Bronchial epithelial cell (primary cell): ENCODE measurements at regions not wholly inside any gene's neighbourhood (a gene's known extent, or its start where the extent isn't known, plus 50 kb on each side); places are given as distances from the start of the nearest gene placed in this dataset.

ENCODE experiments used
- DNase-seq: peaks from one replicate; pipeline ENCODE4 v3.0.0-alpha.2; 2010; ENCODE audit warnings: low read depth
- FAIRE-seq: peaks from 2 replicates; lab custom pipeline; 2011; peaks lifted over from hg19 to GRCh38; lab: Jason Lieb, UNC
- H3K27me3 ChIP-seq: 2 replicates; pipeline ENCODE4 v1.5.1; 2011; ENCODE audit warnings: low read length; ENCODE audit not compliant: control insufficient read depth, insufficient read depth
- H3K36me3 ChIP-seq: 2 replicates; pipeline ENCODE4 v1.5.1; 2011; ENCODE audit warnings: low read length; ENCODE audit not compliant: control insufficient read depth, insufficient read depth
- H3K4me3 ChIP-seq: 2 replicates; pipeline ENCODE4 v1.5.1; 2011; ENCODE audit warnings: mild to moderate bottlenecking, low read depth, low read length, control low read depth
- TF ChIP-seq, protein P1 (sequence below): IDR thresholded peaks from 2 replicates; pipeline ENCODE4 v1.5.1; 2011; ENCODE audit warnings: mild to moderate bottlenecking, moderate library complexity, low read length, control low read depth, inconsistent platforms; ENCODE audit not compliant: insufficient read depth, severe bottlenecking

DNA sequence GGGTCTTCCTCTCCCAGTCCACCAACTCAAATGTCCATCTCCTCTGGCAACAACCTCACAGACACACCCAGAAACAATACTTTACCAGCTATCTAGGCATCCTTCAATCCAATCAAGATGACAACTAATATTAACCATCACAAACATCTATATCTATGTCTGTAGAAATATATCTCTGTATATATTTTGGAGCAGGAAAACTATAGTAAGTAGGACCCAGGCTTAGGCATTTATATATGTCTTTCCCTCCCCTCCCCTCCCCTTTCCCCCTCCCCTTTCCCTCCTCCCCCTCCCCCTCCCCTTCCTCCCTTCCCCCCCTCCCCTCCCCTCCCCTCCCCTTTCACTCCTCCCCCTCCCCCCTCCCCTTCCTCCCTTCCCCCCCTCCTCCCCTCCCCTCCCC is 210.5 kb downstream of the RNF144A start:
- H3K27me3 ChIP-seq = no peaks in the 10 kb centered on the region
- no peak overlapping the region for H3K4me3 ChIP-seq
- no peak for DNase-seq
- TF ChIP-seq, protein P1, sequence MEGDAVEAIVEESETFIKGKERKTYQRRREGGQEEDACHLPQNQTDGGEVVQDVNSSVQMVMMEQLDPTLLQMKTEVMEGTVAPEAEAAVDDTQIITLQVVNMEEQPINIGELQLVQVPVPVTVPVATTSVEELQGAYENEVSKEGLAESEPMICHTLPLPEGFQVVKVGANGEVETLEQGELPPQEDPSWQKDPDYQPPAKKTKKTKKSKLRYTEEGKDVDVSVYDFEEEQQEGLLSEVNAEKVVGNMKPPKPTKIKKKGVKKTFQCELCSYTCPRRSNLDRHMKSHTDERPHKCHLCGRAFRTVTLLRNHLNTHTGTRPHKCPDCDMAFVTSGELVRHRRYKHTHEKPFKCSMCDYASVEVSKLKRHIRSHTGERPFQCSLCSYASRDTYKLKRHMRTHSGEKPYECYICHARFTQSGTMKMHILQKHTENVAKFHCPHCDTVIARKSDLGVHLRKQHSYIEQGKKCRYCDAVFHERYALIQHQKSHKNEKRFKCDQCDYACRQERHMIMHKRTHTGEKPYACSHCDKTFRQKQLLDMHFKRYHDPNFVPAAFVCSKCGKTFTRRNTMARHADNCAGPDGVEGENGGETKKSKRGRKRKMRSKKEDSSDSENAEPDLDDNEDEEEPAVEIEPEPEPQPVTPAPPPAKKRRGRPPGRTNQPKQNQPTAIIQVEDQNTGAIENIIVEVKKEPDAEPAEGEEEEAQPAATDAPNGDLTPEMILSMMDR = no peak
- FAIRE-seq = no peak
- H3K36me3 ChIP-seq = no peaks in the 10 kb centered on the region

DNA sequence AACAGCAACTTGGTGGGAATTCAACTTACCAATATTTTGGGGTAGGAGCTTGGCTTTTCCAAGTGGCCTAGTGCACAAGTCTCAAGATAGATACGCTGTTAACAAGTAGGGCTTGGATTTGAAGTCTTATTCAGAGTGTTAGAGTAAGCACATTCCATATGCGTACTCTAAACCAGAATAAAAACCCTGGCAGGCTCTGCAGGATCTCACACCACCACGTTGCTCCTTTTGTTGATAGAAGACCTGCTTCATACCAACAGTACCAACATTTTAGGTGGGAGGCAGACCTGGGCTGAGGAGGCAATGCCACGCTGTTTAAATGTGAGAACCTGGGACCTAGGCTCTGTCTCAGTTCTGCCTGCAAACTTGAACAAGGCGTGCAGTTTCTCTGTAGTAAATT is 214.0 kb downstream of the RNF144A start:
- H3K36me3 ChIP-seq = no peaks in the 10 kb centered on the region
- FAIRE-seq = no peak
- H3K27me3 ChIP-seq = no peaks in the 10 kb centered on the region
- H3K4me3 ChIP-seq = no peak overlapping the region
- TF ChIP-seq, protein P1 = no peak
- no peak for DNase-seq

DNA sequence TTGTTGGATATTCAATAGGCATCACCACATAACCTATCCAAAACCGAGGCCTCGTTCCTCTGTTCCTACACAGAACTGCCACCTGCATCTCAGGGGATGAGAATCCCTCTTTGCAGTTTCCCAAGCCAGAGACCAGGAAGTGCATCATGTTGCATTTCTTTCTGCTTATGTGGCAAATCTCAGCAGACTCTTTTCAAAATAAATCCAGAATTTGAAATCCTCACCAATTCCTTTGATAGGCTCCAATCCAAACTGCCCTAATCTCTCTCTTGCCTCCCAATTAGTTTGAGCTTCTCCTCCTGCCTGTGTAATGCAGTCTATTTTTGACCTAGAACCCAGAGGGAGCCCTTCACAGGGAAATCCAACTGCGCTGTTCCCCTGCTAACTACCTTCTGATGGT is 215.5 kb downstream of the RNF144A start:
- Histone ChIP-seq H3K27me3 (no peaks in the 10 kb centered on the region), H3K4me3 (no peak overlapping the region), H3K36me3 (no peaks in the 10 kb centered on the region)
- TF ChIP-seq, protein P1 = no peak
- no peak for FAIRE-seq
- no peak for DNase-seq

DNA sequence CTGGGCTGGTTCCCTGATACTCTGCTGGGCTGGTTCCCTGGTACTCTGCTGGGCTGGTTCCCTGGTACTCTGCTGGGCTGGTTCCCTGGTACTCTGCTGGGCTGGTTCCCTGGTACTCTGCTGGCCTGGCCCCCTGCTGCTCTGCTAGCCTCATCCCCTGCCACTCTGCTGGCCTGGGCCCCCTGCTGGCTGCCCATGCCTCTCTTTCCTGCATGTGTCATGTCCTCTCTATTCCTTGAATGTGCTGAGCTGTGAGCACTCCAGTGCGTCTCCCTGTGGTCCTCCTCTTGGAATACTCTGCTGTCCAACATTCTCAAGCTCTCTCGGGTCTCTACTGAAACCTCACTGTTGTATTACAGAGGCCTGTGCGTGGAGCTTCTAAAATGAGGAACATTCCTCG is 216.3 kb downstream of the RNF144A start:
- Histone ChIP-seq H3K4me3 (no peak overlapping the region), H3K36me3 (no peaks in the 10 kb centered on the region), H3K27me3 (no peaks in the 10 kb centered on the region)
- TF ChIP-seq, protein P1 = no peak
- DNase-seq (no peak), FAIRE-seq (no peak)

DNA sequence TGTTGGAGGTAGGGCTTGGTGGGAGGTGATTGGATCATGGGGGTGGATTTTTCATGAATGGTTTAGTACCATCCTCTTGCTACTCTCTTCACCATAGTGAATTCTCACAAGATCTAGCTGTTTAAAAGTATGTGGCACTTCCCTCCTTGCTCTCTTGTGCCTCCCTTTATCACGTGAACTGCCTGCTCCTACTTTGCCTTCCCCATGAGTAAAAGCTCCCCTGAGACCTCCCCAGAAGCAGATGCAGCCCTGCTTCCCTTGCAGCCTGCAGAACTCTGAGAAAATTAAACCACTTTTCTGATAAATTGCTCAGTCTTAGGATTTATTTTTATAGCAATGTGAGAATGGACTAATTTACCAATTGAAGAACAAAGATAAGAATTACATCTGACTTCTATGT is 223.1 kb downstream of the RNF144A start:
- Histone ChIP-seq H3K27me3 (no peaks in the 10 kb centered on the region), H3K4me3 (no peak overlapping the region), H3K36me3 (no peaks in the 10 kb centered on the region)
- no peak for FAIRE-seq
- TF ChIP-seq, protein P1 = no peak
- DNase-seq = no peak

DNA sequence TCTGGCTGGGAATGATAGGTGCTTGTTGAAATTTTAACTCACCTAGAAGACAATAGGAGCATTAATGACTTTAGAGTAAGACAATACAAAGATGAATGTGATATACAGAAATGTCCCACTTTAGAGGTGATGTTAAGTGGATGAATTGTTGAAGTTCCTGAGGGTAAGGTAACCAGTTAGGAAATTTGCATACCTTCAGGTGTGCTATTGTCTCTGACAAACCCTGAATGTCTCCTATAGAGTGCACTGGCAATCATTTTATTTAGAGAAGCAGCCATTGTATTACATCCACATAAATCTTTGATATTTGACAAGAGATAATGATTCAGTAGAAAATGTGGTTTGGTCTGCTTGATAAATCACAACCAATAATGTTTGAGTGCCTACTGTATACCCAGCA is 228.5 kb downstream of the RNF144A start:
- no peak for DNase-seq
- Histone ChIP-seq H3K36me3 (no peaks in the 10 kb centered on the region), H3K4me3 (no peak overlapping the region), H3K27me3 (no peaks in the 10 kb centered on the region)
- FAIRE-seq = no peak
- TF ChIP-seq, protein P1 = no peak
